Stimulated activated CD8-positive, alpha-beta memory T cell treated with anti-CD3 and anti-CD28 coated beads, Interleukin-15, amount 100 ng/mL, for 1 hour (primary cell): ENCODE measurements at regions not wholly inside any gene's neighbourhood (a gene's known extent, or its start where the extent isn't known, plus 50 kb on each side); places are given as distances from the start of the nearest gene placed in this dataset.

Experiments used
- DNase-seq: peaks from one replicate; pipeline ENCODE4 v3.0.0-alpha.2; 2020; ENCODE audit warnings: low read depth

- no peak for DNase-seq
Observed at GRCh38 chr2:220496513-220496912, 869.1 kb downstream of the SLC4A3 start.

GRCh38 chr2:220499225-220499624 lies 871.8 kb downstream of the SLC4A3 start:
- no peak for DNase-seq

DNA sequence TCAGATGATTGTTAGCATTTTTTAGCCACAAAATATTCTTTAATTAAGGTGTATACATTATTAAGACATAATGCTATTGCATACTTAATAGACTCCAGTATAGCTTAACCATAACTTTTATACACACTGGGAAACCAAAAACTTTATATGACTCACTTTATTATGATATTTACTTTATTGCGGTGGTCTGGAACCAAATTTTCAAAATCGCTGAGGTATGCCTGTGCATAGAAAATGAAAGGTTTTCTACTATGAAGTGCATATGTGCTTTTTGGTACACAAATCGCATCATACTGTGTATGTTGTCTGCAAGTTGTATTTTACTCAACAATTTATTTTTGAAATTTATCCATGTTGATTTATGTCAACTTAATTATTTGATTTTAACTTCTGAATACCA lies 875.1 kb downstream of the SLC4A3 start:
- DNase-seq: no peak

DNA sequence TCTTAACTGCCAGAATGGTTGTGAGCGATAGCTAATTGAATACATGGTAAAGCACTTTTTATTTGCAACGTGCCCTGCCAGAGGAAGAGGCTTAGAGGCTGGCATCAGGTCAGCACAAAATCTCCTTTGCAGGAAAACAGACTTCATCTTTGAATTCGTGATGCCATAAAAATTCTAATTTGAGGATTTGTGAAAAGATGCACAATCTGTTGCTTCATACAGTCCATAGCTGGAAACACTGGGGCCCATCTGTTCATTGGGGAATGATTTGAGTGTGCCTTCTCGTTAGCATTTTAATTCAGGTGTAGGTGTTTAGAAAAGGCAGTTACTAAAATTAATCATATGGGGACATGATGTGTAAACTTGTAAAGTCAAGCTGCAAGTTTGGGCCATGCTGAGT lies 876.0 kb downstream of the SLC4A3 start:
- no peak for DNase-seq

DNA sequence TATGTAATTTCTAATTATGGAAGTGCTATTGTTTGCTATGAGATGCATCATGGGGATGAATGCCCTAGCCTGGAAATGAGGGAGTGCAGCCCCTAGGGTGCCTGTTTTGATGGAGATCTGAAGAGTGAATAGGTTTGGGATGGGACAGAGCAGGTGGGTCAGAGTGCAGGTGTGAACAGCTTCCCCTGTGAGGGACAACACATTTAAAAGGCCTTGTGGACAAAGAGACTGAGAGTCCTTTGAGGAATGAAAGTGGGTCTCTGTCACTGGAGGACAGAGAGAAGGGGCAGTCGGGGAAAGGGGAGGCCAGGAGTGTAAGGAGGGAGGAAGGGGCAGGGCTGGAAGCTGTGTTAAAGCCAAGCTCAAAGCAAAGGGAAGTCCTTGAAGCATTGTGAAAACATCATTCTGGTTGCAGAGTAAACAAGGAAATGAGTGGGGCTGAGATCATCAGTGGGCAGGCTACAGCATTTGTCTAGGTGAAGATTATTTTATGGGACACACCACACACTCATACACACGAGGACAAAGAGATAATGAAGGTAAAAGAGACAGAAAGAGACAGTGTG lies 877.6 kb downstream of the SLC4A3 start:
- DNase-seq: no peak

DNA sequence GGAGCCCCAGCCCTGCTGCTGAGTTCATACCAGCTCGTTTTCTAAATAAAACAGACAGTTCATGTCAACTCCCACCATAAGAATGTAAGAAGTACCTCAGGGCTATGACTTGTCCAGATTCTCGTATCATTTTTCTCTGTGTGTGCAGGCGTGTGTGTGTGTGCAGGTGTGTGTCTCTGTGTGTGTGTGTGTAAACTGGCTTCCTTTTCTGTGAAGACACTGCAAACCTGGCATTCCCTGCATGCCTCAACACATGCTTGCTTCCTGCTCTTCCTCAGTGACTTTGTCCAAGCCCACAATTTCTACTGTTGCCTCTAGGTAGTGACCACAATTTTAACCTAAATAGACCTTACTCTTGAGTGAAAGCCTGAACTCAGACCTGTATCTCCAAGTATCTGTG lies 879.0 kb downstream of the SLC4A3 start:
- no peak for DNase-seq

DNA sequence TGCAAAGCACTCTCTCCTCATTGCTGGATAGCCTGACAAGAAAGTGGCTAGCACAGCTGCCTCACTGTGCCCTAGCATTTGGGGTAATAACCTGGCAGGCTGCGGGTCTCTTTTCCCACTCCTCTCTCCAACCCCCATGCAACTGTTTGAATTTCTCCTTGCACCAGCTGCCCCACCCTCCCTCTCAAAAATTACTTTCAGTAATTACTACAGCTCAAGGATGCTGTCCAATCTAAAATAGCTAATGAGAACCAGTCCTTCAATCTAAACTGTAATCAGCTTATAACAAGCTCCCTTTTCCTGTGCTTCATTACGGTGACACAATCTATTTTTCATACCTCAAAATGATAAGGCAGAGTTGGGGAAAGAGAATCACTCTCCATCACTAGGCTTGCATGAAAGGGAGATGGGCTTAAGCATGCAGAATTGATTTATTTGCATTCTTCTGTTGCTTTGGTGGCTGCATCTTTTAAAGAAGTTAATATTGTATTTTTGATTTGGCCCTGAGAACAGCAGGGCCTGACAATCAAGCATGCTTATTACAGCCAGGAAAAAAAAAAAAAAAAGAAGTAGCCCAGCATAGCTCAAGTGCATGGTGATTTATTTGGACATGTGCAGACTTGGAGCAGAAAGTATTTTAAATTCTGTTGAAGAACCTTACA lies 881.8 kb downstream of the SLC4A3 start:
- no peak for DNase-seq

GRCh38 chr2:220509966-220510365 lies 882.5 kb downstream of the SLC4A3 start:
- no peak for DNase-seq

DNA sequence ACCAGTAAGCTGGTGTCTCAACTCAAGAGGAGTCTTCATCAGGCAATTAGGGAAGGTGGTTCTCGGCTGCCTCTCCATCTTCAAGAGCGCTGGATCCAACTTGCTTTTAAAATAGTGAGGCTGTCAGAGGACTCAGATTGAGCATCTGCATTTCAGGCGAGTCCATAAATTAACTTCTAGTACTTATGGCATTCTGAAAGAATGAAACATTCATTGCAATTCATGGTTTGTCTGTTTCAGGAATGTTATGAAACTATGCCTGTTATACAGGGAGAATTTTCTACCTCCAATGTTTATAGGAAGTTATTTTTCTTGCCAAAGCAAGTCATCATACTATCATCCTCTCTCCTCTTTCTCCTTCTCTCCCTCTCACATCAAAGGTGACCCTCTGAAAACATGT lies 883.2 kb downstream of the SLC4A3 start:
- no peak for DNase-seq

DNA sequence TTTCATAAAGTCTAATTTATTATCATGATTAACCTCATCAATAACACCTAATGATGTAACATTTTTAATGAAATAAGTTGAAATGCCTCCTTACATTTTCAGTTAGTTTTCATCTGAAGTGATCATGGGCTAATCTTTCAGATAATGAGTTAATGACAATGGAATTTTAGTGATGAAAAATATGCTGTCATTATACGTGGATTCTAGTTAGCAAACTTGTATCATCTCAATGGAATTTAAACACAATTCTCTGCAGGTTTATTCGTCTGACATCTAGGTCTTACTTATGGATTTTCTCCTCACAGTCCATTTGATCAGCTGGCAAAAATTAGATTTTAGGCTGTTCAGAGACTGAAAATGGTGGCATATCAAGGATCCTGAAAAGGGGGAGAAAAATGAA lies 885.0 kb downstream of the SLC4A3 start:
- DNase-seq: no peak

DNA sequence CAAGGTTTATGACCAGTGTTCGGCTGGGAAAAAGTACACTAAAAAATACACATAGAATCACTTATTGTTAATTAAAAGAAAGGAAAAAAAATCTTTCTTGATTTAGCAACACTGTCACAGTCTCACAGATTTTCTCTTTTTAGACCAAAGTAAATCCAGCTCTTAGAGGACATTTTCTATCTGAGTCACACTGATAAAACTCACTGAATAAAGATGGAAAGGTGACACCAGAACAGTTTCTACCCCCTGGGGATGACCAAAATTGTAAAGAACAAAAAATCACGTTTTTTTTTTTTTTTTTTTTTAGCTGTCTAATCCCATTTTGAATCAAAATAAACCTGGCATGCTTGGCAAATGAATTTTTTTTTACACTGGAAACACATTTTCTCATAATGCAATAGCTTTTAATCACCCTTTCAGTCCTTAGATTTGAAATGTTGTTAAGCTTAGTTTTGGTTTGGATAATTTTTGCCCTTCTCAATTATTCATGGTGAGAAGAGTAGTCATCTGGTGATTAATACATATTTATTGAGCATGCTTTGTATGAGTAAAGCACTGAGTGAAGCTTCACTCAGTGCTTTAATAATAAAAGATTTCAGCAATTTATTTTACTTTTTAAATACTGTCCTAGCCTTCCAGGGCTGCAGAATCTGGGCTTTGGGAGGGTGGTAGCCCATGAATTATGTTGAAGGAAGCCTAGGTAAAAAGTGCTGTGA lies 886.3 kb downstream of the SLC4A3 start:
- no peak for DNase-seq

GRCh38 chr2:220521551-220521950 lies 894.1 kb downstream of the SLC4A3 start:
- no peak for DNase-seq

GRCh38 chr2:220528180-220528675 lies 900.8 kb downstream of the SLC4A3 start:
- no peak for DNase-seq

- no peak for DNase-seq
Observed at GRCh38 chr2:220531216-220531615, 903.8 kb downstream of the SLC4A3 start.

DNA sequence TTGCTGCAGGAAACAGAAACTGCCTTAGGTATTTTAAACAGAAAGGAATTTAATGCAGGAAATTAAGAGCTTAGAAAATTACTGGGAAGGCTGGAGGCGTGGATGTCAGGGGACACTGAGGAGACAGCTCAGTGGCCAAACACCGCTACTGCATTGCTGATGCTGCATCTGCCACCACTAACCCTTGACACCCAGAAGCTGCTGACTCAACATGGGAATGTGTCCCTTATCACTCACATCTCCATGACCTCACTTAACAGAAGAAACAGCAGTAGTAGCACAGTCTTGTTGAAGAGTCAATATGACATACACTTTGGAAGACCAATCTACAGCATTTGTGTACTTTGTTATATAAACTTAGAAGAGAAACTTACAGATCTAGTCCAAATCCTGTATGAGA lies 906.1 kb downstream of the SLC4A3 start:
- DNase-seq: no peak

DNA sequence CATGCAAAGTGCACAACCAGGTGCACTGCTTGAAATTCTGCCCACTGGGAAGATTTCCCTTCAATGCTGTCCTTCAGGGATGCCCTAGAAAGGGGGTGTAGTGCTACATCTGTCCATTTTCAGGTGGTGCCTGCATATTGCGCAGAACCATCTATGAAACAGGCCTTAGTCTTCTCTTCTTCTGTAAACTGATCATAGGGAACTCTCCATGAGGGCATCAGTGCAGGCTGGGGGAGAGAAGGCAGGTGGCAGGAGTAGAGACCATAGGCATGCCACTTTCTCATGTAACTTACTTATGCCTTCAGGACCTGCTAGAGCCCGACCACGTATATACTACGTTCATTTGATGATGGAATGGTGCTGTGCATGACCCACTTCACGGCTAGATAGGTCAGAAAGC lies 912.1 kb downstream of the SLC4A3 start:
- no peak for DNase-seq

- DNase-seq: no peak
Observed at GRCh38 chr2:220544049-220544448, 916.6 kb downstream of the SLC4A3 start.

DNA sequence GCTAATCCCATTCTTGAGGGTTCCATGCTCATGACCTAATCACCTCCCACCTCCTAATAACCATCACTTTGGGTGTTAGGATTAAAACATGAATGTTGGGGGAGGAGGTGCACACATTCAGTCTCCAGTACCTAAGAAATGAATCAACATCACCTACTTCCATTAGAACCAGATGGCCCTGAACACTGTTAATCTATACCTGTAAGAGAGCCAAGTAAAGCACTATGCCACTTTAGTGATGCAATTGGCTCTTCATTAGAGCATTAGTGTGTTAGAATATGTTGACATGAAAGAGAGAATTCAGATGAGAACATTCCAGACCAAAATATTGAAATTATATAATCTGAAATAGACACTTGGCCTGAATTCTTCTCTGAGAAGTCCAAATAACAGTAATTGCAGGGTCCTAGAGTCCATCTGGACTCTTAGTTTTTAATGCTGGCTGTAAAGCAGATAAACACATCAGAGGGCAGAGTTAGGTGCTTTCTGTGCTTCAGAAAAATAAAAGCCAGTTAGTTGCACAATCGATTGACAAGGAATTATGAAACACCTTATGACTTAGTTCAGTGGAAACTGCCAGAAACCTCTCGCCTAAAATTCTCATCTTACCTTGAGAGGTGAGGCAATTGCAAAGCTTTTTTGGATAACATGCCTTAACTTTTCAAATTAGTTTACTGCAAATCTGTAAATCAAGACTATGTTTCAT lies 923.7 kb downstream of the SLC4A3 start:
- DNase-seq: no peak

- DNase-seq: no peak
Observed at GRCh38 chr2:220552790-220553535, 925.5 kb downstream of the SLC4A3 start.

GRCh38 chr2:220555961-220556630 lies 928.7 kb downstream of the SLC4A3 start:
- DNase-seq: no peak

DNA sequence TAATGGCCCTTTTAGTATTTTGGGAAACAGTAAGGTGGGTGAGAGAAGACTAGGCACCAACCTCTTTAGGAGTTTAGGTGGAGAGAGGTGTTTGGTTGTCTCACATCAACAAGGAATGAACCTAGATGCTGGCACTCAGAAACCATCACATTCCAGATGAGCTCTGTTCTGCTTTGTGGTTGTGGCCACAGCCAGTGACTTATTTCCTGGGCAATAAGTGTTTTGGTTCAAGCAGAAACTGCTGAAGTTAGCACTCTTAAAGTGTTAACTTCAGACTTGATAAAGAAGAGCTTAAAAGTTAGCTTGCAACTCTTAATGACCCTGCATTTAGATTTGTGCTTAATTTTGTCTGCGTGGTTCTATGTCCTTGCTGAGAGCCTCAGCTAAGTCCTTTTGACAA lies 929.2 kb downstream of the SLC4A3 start:
- no peak for DNase-seq

- DNase-seq: no peak
Observed at GRCh38 chr2:220560192-220560591, 932.8 kb downstream of the SLC4A3 start.
